ENCODE measurements at regions not wholly inside any gene's neighbourhood (a gene's known extent, or its start where the extent isn't known, plus 50 kb on each side); places are given as distances from the start of the nearest gene placed in this dataset.

GRCh38 chr11:116077092-116077491, 572.9 kb upstream of the CADM1 start:
- Histone ChIP-seq H3K36me3 (ENCODE audit: insufficient read depth) (no peaks in the 10 kb centered on the region), H3K27ac (ENCODE audit: low read depth) (no peak overlapping the region), H3K4me3 (ENCODE audit: low read depth, low read length) (no peak overlapping the region), H3K4me1 (ENCODE audit: insufficient read depth) (no peaks in the 10 kb centered on the region)
- WGBS, result 96% methylated on average over 2 of the region's 2 CpGs
- no peak for DNase-seq (ENCODE audit: extremely low spot score)

- Histone ChIP-seq H3K27ac (ENCODE audit: low read depth) (no peak overlapping the region), H3K4me1 (ENCODE audit: insufficient read depth) (no peaks in the 10 kb centered on the region), H3K36me3 (ENCODE audit: insufficient read depth) (no peaks in the 10 kb centered on the region), H3K4me3 (ENCODE audit: low read depth, low read length) (no peak overlapping the region)
- 47% methylated on average over 18 of the region's 18 CpGs for WGBS
- DNase-seq (ENCODE audit: extremely low spot score), result no peak
Observed at GRCh38 chr11:116073854-116074837, 569.9 kb upstream of the CADM1 start.

- no peak overlapping the region for H3K4me3 ChIP-seq (ENCODE audit: low read depth, low read length)
- no peaks in the 10 kb centered on the region for H3K36me3 ChIP-seq (ENCODE audit: insufficient read depth)
- H3K27ac ChIP-seq (ENCODE audit: low read depth), result no peak overlapping the region
- WGBS, result 80% methylated on average over 16 of the region's 16 CpGs
- DNase-seq (ENCODE audit: extremely low spot score), result no peak
- H3K4me1 ChIP-seq (ENCODE audit: insufficient read depth), result no peaks in the 10 kb centered on the region
Observed at GRCh38 chr11:116072601-116073410, 568.6 kb upstream of the CADM1 start.

GRCh38 chr11:116072133-116072532, 567.9 kb upstream of the CADM1 start:
- DNase-seq (ENCODE audit: extremely low spot score), result no peak
- 56% methylated on average over 4 of the region's 4 CpGs for WGBS
- no peaks in the 10 kb centered on the region for H3K36me3 ChIP-seq (ENCODE audit: insufficient read depth)

GRCh38 chr11:116071241-116071640, 567.0 kb upstream of the CADM1 start:
- WGBS, result 80% methylated on average over 6 of the region's 6 CpGs
- Histone ChIP-seq H3K4me1 (ENCODE audit: insufficient read depth) (no peaks in the 10 kb centered on the region), H3K27ac (ENCODE audit: low read depth) (no peak overlapping the region), H3K4me3 (ENCODE audit: low read depth, low read length) (no peak overlapping the region), H3K36me3 (ENCODE audit: insufficient read depth) (no peaks in the 10 kb centered on the region)
- no peak for DNase-seq (ENCODE audit: extremely low spot score)

More at GRCh38 chr11:116072133-116072532, 567.9 kb upstream of the CADM1 start:
- Histone ChIP-seq H3K4me1 (ENCODE audit: insufficient read depth) (no peaks in the 10 kb centered on the region), H3K4me3 (ENCODE audit: low read depth, low read length) (no peak overlapping the region), H3K27ac (ENCODE audit: low read depth) (no peak overlapping the region)

- Histone ChIP-seq H3K4me3 (ENCODE audit: low read depth, low read length) (no peak overlapping the region), H3K27ac (ENCODE audit: low read depth) (no peak overlapping the region), H3K4me1 (ENCODE audit: insufficient read depth) (no peaks in the 10 kb centered on the region), H3K36me3 (ENCODE audit: insufficient read depth) (no peaks in the 10 kb centered on the region)
- WGBS, result 33% methylated on average over 4 of the region's 4 CpGs
- no peak for DNase-seq (ENCODE audit: extremely low spot score)
Observed at GRCh38 chr11:116070520-116070919, 566.3 kb upstream of the CADM1 start.

- Histone ChIP-seq H3K4me3 (ENCODE audit: low read depth, low read length) (no peak overlapping the region), H3K36me3 (ENCODE audit: insufficient read depth) (no peaks in the 10 kb centered on the region), H3K4me1 (ENCODE audit: insufficient read depth) (no peaks in the 10 kb centered on the region), H3K27ac (ENCODE audit: low read depth) (no peak overlapping the region)
- no peak for DNase-seq (ENCODE audit: extremely low spot score)
- 92% methylated on average over 6 of the region's 6 CpGs for WGBS
Observed at GRCh38 chr11:116066777-116067176, 562.6 kb upstream of the CADM1 start.

GRCh38 chr11:116065986-116066385, 561.8 kb upstream of the CADM1 start:
- WGBS, result 91% methylated on average over 8 of the region's 8 CpGs
- Histone ChIP-seq H3K4me3 (ENCODE audit: low read depth, low read length) (no peak overlapping the region), H3K36me3 (ENCODE audit: insufficient read depth) (no peaks in the 10 kb centered on the region), H3K4me1 (ENCODE audit: insufficient read depth) (no peaks in the 10 kb centered on the region), H3K27ac (ENCODE audit: low read depth) (no peak overlapping the region)
- DNase-seq (ENCODE audit: extremely low spot score), result no peak

GRCh38 chr11:116065191-116065895, 561.1 kb upstream of the CADM1 start:
- Histone ChIP-seq H3K36me3 (ENCODE audit: insufficient read depth) (no peaks in the 10 kb centered on the region), H3K27ac (ENCODE audit: low read depth) (no peak overlapping the region), H3K4me3 (ENCODE audit: low read depth, low read length) (no peak overlapping the region), H3K4me1 (ENCODE audit: insufficient read depth) (no peaks in the 10 kb centered on the region)
- no peak for DNase-seq (ENCODE audit: extremely low spot score)
- 75% methylated on average over 10 of the region's 10 CpGs for WGBS

GRCh38 chr11:116062490-116063171, 558.4 kb upstream of the CADM1 start:
- 22% methylated on average over 11 of the region's 11 CpGs for WGBS
- no peak for DNase-seq (ENCODE audit: extremely low spot score)
- no peaks in the 10 kb centered on the region for H3K4me1 ChIP-seq (ENCODE audit: insufficient read depth)
- H3K4me3 ChIP-seq (ENCODE audit: low read depth, low read length), result no peak overlapping the region
- no peak overlapping the region for H3K27ac ChIP-seq (ENCODE audit: low read depth)
- no peaks in the 10 kb centered on the region for H3K36me3 ChIP-seq (ENCODE audit: insufficient read depth)

- 81% methylated on average over 4 of the region's 4 CpGs for WGBS
- Histone ChIP-seq H3K27ac (ENCODE audit: low read depth) (no peak overlapping the region), H3K36me3 (ENCODE audit: insufficient read depth) (no peaks in the 10 kb centered on the region), H3K4me1 (ENCODE audit: insufficient read depth) (no peaks in the 10 kb centered on the region), H3K4me3 (ENCODE audit: low read depth, low read length) (no peak overlapping the region)
- no peak for DNase-seq (ENCODE audit: extremely low spot score)
Observed at GRCh38 chr11:116062129-116062489, 557.9 kb upstream of the CADM1 start.

GRCh38 chr11:116061322-116061721, 557.1 kb upstream of the CADM1 start:
- no peaks in the 10 kb centered on the region for H3K4me1 ChIP-seq (ENCODE audit: insufficient read depth)
- no peak overlapping the region for H3K27ac ChIP-seq (ENCODE audit: low read depth)
- no peak overlapping the region for H3K4me3 ChIP-seq (ENCODE audit: low read depth, low read length)
- no peak for DNase-seq (ENCODE audit: extremely low spot score)
- no peaks in the 10 kb centered on the region for H3K36me3 ChIP-seq (ENCODE audit: insufficient read depth)
- WGBS, result 84% methylated on average over 4 of the region's 4 CpGs

- DNase-seq (ENCODE audit: extremely low spot score), result no peak
- no peaks in the 10 kb centered on the region for H3K36me3 ChIP-seq (ENCODE audit: insufficient read depth)
- H3K27ac ChIP-seq (ENCODE audit: low read depth), result no peak overlapping the region
- no peak overlapping the region for H3K4me3 ChIP-seq (ENCODE audit: low read depth, low read length)
- WGBS, result 39% methylated on average over 2 of the region's 2 CpGs
- no peaks in the 10 kb centered on the region for H3K4me1 ChIP-seq (ENCODE audit: insufficient read depth)
Observed at GRCh38 chr11:116059919-116060318, 555.7 kb upstream of the CADM1 start.
